ENCODE measurements at regions not wholly inside any gene's neighbourhood (a gene's known extent, or its start where the extent isn't known, plus 50 kb on each side); places are given as distances from the start of the nearest gene placed in this dataset.

GRCh38 chr2:128474962-128475361 lies 156.3 kb upstream of the HS6ST1 start:
- TF ChIP-seq EZH2 (optimal IDR thresholded peaks at IDR 0.05; ENCODE audit: low read depth, low read length) (no peak), CTCF (IDR thresholded peaks at IDR 0.05; ENCODE audit: low read length) (no peak), EZH2phosphoT487 (IDR thresholded peaks at IDR 0.05; ENCODE audit: low read length) (no peak)
